AG04450 (cell line): ENCODE measurements at regions not wholly inside any gene's neighbourhood (a gene's known extent, or its start where the extent isn't known, plus 50 kb on each side); places are given as distances from the start of the nearest gene placed in this dataset.

Experiments
- CTCF ChIA-PET: fragments of 300-600, 350-600 bp; formaldehyde crosslinking; extraction: SDS; loops from one replicate; lab custom pipeline; 2022; ENCODE audit warnings: antibody characterized with exemption, inconsistent platforms; lab: Charles Lee
- POLR2A ChIA-PET: fragments of 350-600 bp; formaldehyde crosslinking; extraction: SDS; loops from one replicate; lab custom pipeline; 2021; ENCODE audit warnings: antibody characterized with exemption, inconsistent platforms; lab: Yijun Ruan, JAX
- DNase-seq: peaks from one replicate; pipeline ENCODE4 v3.0.0-alpha.2; 2011; ENCODE audit warnings: low read depth, low spot score
- H3K27ac ChIP-seq: one replicate; pipeline ENCODE4 v1.5.1; 2012; ENCODE audit warnings: low read depth, low read length, control low read depth
- H3K27me3 ChIP-seq: one replicate; pipeline ENCODE4 v1.6.0; 2012; ENCODE audit warnings: low read length; ENCODE audit not compliant: control insufficient read depth, insufficient read depth
- H3K4me3 ChIP-seq: 2 replicates; pipeline ENCODE4 v1.5.1; 2011; ENCODE audit warnings: mild to moderate bottlenecking, low read depth, low read length, control low read depth
- H3K9me3 ChIP-seq: 2 replicates; pipeline ENCODE4 v1.5.1; 2012; ENCODE audit warnings: low read length; ENCODE audit not compliant: control insufficient read depth, insufficient read depth
- CTCF ChIP-seq: IDR thresholded peaks from 2 replicates; pipeline ENCODE4 v1.5.1; 2011; ENCODE audit warnings: low read depth, low read length, control low read depth, inconsistent platforms

- H3K4me3 ChIP-seq = no peak overlapping the region
- TF ChIP-seq CTCF = no peak
- no peaks in the 10 kb centered on the region for H3K9me3 ChIP-seq
- peaks cover 3% of the 10 kb centered on the region for H3K27me3 ChIP-seq
- ChIA-PET CTCF (no interaction called here), POLR2A (no interaction called here)
- H3K27ac ChIP-seq = no peak overlapping the region
- DNase-seq = no peak
These were observed 105.9 kb upstream of the KCNAB1 start for GRCh38 chr3:156014489-156014888.

GRCh38 chr3:156016902-156017301 lies 103.5 kb upstream of the KCNAB1 start:
- no peak for DNase-seq
- Histone ChIP-seq H3K27me3 (peaks cover 3% of the 10 kb centered on the region), H3K9me3 (no peaks in the 10 kb centered on the region), H3K4me3 (no peak overlapping the region), H3K27ac (no peak overlapping the region)
- CTCF ChIA-PET = interaction anchor here (0.9 kb wide), 1 partner anchor 39 kb away, joined by 3 read pairs; no protein-coding TSS in a partner anchor
- POLR2A ChIA-PET = no interaction called here
- no peak for TF ChIP-seq CTCF

DNA sequence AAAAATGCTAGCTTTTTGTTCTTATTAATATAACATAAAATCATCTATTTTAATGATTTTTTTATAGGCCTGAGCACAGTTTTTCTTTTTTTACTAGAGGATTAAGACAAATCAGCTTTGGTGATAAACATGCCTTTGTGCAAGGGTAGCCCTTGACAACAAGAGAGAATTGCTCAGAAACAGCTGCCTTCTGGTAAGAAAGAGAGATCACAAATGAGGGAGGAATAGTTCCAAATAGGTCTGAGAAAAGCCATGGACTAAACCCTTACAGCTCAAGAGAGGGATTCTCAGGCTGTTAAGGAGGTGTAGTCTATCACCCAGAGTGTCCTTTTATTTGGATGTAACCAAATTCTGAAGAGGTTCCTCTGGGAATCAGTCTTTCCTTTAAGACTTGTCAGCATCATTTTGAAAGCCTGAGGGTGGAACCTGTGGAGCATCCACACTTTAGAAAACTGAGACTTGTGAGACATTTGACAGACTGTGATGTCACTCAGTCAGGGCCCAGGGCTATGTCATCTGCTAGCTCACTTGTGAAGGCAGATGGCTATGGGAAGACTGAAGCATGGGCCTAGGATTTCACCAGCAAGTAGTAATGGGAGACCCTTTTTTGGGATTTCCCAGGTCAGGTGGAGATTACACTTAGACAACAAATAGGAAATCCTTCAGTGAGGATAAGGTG lies 102.9 kb upstream of the KCNAB1 start:
- no peak for DNase-seq
- Histone ChIP-seq H3K4me3 (no peak overlapping the region), H3K27me3 (no peaks in the 10 kb centered on the region), H3K9me3 (no peaks in the 10 kb centered on the region), H3K27ac (no peak overlapping the region)
- POLR2A ChIA-PET = no interaction called here
- TF ChIP-seq CTCF = no peak
- CTCF ChIA-PET = interaction anchor here (0.9 kb wide), 1 partner anchor 40 kb away, joined by 3 read pairs; no protein-coding TSS in a partner anchor

- CTCF ChIA-PET = no interaction called here
- Histone ChIP-seq H3K9me3 (no peaks in the 10 kb centered on the region), H3K4me3 (no peak overlapping the region), H3K27ac (no peak overlapping the region), H3K27me3 (peaks cover 2% of the 10 kb centered on the region)
- POLR2A ChIA-PET = no interaction called here
- no peak for DNase-seq
- no peak for TF ChIP-seq CTCF
These were observed 95.4 kb upstream of the KCNAB1 start for GRCh38 chr3:156024904-156025533.

GRCh38 chr3:156029208-156029607 lies 91.2 kb upstream of the KCNAB1 start:
- CTCF ChIA-PET = no interaction called here
- POLR2A ChIA-PET = no interaction called here
- no peak for DNase-seq
- Histone ChIP-seq H3K27ac (no peak overlapping the region), H3K4me3 (no peak overlapping the region), H3K27me3 (peaks cover 2% of the 10 kb centered on the region), H3K9me3 (no peaks in the 10 kb centered on the region)
- TF ChIP-seq CTCF = no peak
